Activated CD4-positive, alpha-beta T cell treated with anti-CD3 and anti-CD28 coated beads, Interleukin-2, Interleukin-4, amounts not matched to agents 100 ng/mL and 50 ng/mL, durations not matched to agents 16 hours and 8 hours (primary cell): ENCODE measurements at regions not wholly inside any gene's neighbourhood (a gene's known extent, or its start where the extent isn't known, plus 50 kb on each side); places are given as distances from the start of the nearest gene placed in this dataset.

Source experiments
- DNase-seq: peaks from one replicate; pipeline ENCODE4 v3.0.0-alpha.2; 2020; ENCODE audit warnings: low spot score

GRCh38 chr12:126856958-126857357, 1410.0 kb upstream of the TMEM132C start:
- DNase-seq, result no peak

DNA sequence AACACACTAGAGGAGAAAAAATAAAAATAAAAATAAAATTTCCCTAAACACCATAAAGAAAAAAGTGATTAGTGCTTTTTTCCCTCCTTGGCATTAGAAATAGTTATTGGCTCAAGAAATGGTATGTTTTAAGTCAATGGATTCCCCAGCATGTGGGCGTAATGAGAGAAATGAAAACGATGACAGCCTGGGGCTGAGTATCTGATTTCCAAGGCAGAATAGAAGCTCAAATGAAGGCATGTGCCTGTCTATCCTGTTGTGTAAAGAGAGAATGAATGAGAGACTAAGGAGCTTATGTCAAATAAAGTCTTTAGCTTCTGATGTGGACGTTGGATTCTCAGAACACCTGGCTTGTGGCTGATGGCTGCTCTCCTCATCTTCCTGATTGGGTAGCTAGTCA, 1408.4 kb upstream of the TMEM132C start:
- DNase-seq, result no peak

GRCh38 chr12:126860210-126860609, 1406.8 kb upstream of the TMEM132C start:
- no peak for DNase-seq

DNA sequence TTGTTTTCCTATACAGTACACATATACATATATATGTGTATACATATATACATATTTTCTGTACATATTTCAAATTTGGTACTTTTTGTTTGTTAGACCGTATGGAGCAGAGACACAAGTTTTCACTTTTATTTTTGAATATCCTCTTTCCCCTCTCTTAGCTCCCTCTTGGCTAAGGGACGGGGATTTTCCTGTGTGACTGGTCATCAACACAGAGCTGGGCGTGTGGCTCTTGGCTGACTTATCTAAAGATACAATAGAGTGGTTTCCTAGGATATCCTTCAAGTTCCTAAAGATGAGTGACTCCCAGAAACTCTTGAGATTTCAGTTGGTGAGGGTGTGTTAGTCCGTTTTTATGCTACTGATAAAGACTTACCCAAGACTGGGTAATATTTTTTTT, 1404.5 kb upstream of the TMEM132C start:
- no peak for DNase-seq

GRCh38 chr12:126869644-126870043, 1397.3 kb upstream of the TMEM132C start:
- DNase-seq, result no peak

DNA sequence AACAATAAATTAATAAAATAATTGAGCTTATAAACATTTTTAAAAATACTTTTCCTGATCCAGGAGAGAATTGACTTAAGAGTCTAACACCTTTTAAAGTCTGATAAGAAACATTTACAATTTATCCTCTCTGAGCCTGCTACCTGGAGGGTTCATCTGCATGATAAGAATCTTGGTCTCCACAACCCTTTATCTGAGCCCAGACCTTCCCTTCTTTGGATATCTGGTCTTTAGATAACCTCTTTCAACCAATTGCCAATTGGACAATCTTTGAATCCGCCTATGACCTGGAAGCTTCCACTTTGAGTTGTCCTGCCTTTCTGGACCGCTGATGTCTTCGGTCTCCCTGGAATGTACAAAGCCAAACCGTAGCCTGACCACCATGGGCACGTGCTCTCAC, 1393.3 kb upstream of the TMEM132C start:
- no peak for DNase-seq

DNA sequence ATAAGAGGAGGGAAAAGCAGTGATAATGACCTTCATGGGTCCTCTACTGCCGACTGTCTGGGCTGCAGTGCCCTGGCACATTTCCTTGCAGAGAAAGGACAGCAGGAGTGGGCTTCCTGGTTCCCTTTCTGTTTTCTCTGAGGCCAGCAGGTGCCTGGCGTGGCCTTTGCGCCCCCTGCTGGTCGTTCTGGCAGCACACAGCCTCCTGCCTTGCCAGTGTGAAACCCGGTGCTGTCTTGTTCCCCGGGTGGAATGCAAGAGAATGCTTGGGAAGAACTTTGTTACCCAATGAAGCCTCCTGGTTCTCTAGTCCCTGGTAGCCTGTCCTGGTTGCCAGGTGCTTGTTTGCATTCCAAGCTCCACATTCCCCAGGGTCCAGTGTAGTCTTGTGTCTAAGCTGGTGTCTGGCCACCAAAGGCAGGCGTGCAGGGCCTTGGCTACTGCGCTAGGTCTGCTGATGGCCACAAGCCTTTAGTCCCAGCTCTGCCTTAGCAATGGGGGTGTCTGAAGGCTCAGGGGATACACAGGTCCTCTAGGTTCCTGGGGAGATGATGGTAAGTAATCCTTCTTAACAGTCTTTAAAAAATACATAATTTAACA, 1392.4 kb upstream of the TMEM132C start:
- DNase-seq, result peak; percentile 61

DNA sequence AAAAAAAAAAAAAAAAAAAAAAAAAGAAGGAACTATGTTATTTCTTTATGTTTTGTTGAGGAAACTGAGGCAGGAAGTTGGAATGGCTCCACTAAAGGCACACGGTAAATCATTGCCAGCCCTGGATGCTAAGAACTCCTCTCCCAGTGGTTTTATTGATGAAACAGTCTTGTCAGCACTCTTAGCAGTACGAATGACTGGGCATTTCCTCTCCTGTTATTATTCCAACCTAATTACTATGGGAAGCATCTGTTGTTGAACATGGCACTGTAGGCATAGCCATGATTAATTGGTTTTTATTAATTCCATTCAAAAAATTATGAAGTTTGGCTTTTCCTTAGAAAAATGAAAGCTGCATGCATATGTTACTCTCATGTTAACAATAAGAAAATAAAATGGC, 1387.1 kb upstream of the TMEM132C start:
- no peak for DNase-seq

DNA sequence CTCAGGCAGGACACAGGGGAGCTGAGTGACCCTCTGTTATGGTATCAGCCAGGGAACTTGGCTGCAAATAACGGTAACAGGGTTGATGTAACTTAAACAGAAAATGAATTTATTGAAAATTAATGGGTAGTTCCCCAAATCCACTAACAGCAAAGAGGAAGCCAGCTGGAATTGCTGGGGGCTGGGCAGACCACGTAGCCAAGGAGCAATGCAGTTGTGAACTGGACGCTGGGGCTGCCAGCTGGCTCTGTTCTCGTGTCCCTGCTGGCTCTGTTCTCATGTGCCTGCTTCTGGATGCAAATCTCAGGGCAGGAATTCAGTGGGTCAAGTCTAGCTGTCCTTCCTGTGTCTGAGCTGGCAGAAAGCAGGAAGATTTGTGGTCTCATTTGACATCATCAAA, 1383.3 kb upstream of the TMEM132C start:
- DNase-seq, result no peak

- DNase-seq, result no peak
Measured at GRCh38 chr12:126889501-126889900, 1377.5 kb upstream of the TMEM132C start.

- DNase-seq, result no peak
Measured at GRCh38 chr12:126890097-126890496, 1376.9 kb upstream of the TMEM132C start.

DNA sequence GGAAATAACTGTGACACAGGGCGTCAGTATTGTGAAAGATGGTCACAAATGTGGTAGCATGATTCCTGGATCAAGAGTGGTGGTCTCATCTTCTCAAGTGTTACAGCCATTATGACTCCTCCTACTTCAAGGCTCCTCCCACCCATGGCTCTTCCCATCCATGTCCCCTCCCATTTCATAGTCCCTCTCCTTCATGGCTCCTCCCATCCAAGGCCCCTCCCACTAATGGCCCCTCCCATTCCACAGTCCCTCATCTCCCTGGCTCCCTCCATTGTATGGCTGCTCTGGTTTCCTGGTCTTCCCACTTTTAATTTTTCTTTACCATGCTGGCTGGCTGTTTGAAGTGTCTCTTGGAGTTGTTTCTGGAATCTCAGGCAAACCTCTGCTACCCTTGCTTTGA, 1375.2 kb upstream of the TMEM132C start:
- DNase-seq, result no peak

- no peak for DNase-seq
Measured at GRCh38 chr12:126895951-126896913, 1370.7 kb upstream of the TMEM132C start.

- DNase-seq, result no peak
Measured at GRCh38 chr12:126897102-126897501, 1369.9 kb upstream of the TMEM132C start.

DNA sequence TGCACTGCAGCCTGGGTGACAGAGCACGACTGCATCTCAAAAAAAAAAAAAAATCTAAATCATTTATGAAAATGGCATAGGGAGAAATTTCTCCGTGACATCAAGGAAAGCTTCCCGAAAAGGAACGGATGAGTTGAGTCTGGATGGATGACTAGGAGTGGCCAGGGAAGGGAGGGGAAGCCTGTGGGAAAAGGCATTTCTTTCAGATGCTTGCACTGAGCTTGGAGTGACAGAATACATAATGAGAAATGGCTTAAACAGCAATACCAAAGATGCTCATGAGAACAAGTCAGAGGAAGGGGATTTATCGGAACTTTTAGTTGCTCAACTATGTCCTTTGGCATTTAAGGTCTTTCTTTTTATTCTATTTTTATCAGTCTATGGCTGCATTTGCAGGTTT, 1369.2 kb upstream of the TMEM132C start:
- DNase-seq, result no peak

- DNase-seq, result no peak
Measured at GRCh38 chr12:126898562-126898961, 1368.4 kb upstream of the TMEM132C start.

GRCh38 chr12:126899926-126900792, 1366.8 kb upstream of the TMEM132C start:
- DNase-seq, result no peak

- no peak for DNase-seq
Measured at GRCh38 chr12:126903027-126903876, 1363.7 kb upstream of the TMEM132C start.

DNA sequence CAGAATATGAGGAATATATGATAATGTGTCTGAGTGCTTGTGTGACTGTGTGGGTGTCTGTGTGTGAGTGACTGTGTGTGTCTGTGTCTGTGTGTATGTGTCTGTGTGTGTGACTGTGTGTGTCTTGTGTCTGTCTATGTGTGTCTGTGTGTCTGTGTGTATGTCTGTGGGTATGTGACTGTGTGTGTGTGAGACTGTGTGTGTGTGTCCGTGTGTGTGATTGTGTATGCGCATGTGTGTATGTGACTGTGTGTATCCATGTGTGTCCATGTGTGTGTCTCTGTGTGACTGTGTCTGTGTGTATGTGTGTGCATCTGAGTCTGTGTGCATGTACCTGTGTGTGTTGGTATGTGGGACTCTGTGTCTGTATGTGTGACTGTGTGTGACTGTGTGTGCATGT, 1361.2 kb upstream of the TMEM132C start:
- DNase-seq, result no peak

DNA sequence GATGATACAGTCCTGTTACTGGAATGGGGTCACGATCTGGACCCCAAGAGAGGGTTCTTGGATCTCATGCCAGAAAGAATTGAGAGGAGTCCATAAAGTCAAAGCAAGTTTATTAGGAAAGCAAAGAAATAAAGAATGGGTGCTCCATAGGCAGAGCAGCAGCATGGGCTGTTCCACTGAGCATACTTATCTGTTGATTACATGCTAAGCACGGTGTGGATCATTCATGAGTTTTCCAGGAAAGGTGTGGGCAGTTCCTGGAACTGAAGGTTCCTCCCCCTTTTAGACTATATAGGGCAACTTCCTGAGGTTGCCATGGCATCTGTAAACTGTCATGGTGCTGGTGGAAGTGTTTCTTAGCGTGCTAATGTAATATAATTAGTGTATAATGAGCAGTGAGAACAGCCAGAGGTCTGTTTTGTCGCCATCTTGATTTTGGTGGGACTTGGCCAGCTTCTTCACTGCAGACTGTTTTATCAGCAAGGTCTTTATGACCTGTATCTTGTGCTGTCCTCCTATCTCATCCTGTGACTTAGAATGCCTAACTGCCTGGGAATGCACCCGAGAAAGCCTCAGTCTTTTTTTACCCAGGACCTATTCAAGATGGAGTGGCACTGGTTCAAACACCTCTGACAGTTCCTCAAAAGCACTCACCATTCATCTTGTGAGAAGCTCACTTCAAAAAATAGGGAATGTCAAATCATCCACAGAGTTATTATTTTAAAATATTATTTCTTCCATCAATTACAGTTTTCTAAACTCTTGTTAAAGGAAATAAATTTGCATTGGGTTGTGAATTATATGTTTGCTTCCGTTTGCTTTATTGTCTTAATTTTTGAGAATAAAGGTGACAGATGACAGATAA, 1358.8 kb upstream of the TMEM132C start:
- no peak for DNase-seq

DNA sequence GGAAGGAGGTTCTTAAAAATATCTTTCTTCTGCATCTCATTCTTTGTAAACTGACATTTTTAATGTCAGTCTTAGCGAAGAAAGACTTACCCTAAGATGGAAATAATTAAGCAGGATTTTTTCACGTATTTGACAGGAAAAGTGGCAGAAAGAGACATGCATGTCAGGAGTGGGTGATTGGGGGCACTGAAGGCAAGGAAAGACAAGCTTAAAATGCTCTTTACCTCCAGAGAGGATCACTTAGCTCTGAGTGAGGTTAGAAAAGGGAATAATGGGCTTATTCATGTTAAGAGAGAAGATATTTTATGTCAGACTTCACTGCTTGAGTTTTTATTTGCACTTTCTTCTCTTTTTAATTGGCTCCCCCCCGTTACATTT, 1358.2 kb upstream of the TMEM132C start:
- DNase-seq, result no peak
